Astrocyte of the cerebellum (primary cell): ENCODE measurements at regions not wholly inside any gene's neighbourhood (a gene's known extent, or its start where the extent isn't known, plus 50 kb on each side); places are given as distances from the start of the nearest gene placed in this dataset.

Experiments
- DNase-seq: peaks from one replicate; pipeline ENCODE4 v3.0.0-alpha.2; 2011; ENCODE audit warnings: low read depth
- H3K4me3 ChIP-seq: 2 replicates; pipeline ENCODE4 v1.5.1; 2011; ENCODE audit warnings: mild to moderate bottlenecking, low read depth, low read length, moderate library complexity
- in situ Hi-C: cut with HindIII; loops from 2 replicates; pipeline ENCODE4 v1.10.0; 2017; ENCODE audit warnings: low sequenced_read_pairs
- TF ChIP-seq, protein P1 (sequence below): IDR thresholded peaks from 2 replicates; pipeline ENCODE4 v1.5.1; 2012; ENCODE audit warnings: low read length, low read depth, moderate library complexity, mild to moderate bottlenecking; ENCODE audit errors: missing control alignments

DNA sequence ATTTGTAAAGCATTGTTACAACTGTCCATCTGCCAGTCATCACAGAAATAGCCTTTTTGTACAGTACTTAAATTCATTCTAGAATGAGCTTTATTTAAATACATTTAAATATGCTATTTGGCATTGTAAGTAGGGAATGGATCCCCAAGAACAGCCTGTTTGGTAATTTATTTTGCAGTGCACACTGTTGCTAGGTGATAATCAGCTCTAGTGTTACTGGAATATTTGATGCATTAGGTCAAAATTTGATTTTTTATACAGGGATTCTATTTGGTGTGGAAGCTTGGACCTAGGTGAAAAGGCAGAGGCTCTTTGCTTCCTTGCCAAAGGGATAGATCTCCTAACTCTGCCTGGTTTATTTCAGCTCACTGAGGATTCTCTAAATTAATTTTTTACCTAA is 593.7 kb downstream of the EPM2A start:
- TF ChIP-seq, protein P1, sequence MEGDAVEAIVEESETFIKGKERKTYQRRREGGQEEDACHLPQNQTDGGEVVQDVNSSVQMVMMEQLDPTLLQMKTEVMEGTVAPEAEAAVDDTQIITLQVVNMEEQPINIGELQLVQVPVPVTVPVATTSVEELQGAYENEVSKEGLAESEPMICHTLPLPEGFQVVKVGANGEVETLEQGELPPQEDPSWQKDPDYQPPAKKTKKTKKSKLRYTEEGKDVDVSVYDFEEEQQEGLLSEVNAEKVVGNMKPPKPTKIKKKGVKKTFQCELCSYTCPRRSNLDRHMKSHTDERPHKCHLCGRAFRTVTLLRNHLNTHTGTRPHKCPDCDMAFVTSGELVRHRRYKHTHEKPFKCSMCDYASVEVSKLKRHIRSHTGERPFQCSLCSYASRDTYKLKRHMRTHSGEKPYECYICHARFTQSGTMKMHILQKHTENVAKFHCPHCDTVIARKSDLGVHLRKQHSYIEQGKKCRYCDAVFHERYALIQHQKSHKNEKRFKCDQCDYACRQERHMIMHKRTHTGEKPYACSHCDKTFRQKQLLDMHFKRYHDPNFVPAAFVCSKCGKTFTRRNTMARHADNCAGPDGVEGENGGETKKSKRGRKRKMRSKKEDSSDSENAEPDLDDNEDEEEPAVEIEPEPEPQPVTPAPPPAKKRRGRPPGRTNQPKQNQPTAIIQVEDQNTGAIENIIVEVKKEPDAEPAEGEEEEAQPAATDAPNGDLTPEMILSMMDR, result no peak
- in situ Hi-C loops, result no loop called here
- H3K4me3 ChIP-seq, result no peak overlapping the region
- DNase-seq, result no peak

DNA sequence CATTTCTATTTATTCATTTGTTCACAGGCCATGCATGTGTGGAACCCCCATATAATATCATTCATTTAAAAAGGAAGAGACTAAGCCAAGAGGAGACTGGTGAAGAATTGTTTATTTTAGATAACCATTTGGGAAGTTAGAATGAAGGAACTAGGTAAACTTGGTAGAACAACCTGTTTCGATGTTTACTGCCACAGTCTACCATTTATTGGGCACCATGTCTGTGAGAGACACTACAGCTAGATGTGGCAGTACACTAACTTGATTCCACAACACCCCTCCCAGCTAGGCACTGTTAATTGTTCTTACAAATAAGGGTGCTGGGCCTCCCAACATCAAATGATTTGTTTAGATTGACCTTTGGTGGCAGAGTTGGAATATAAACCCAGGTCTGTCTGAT is 592.4 kb downstream of the EPM2A start:
- DNase-seq, result no peak
- in situ Hi-C loops, result no loop called here
- no peak overlapping the region for H3K4me3 ChIP-seq
- TF ChIP-seq, protein P1, result no peak

DNA sequence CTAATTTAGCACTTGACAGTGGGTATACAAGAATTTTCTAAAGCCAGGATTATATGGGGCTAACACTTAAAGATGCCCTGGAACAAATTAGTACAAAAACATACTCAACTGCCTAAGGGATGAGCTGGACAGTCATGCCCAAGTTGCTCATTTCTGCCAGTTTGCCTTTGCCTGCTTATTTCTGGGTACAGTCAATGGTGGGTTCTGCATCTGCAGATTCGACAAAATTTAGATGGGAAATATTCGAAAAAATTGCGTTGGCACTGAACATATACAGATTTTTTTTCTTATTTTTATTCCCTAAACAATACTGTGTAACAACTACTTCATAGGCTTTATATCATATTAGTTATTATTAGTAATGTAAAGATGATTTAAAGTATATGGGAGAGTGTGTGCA is 591.9 kb downstream of the EPM2A start:
- in situ Hi-C loops, result no loop called here
- TF ChIP-seq, protein P1, result no peak
- DNase-seq, result no peak
- H3K4me3 ChIP-seq, result no peak overlapping the region

DNA sequence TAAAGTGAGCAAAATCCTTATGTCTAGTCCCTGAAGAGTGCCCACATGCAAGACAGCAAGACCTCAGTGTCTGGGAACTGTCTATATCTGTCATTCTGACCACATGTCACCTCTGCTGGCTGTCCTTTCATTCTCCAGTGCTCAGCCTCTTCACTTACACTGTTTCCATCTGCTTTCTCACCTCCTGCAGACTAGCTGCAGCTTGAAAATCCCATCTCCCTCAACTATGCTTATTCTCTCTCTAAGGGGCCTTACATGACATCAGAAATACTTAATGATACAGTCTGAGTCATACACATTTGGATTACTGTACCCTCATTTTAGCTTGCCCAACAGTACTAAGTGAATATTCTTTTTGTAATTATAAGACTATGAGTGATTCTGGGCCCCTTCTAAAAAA is 587.8 kb downstream of the EPM2A start:
- in situ Hi-C loops, result loop anchor here (5.0 kb wide), 1 partner anchor 60 kb away; no protein-coding TSS in a partner anchor
- TF ChIP-seq, protein P1, result no peak
- peak; percentile 23 for DNase-seq
- H3K4me3 ChIP-seq, result no peak overlapping the region

DNA sequence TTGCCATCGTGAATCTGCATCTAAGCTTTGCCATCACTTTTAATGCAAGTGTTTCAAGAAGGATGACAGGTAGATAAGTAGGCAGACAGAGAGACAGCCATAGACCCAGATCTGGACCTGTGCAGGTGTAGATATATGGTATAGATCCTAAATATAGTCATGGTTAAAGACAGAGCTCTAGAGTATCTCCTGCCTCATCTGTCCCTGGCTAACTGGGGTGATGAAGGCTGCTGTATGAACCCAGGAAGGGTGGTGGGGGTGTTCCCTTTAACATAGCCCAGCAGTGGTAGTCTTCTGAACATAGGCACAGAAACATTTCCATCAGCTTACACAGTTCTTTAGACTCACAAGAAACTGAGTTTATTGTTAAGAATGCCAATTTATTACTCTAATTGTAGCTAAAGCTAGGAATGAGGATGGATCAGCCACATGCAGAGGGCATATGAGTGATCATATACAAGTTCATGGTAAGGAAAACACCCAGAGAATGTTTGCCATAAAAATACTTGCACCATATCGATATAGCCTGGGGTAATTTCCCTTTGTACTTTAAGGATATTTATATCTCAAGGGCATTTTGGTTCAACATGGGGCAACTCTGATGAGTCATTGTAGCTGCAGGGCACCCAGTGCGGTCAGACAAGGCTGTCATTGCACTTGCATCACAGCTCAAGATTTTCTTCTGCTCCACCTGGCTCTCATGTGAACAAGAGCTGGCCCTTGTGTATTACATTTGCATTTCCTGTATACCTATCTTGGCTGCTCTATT is 587.2 kb downstream of the EPM2A start:
- H3K4me3 ChIP-seq, result no peak overlapping the region
- DNase-seq, result peak; percentile 27
- TF ChIP-seq, protein P1, result no peak
- in situ Hi-C loops, result loop anchor here (5.0 kb wide), 1 partner anchor 59 kb away; no protein-coding TSS in a partner anchor

DNA sequence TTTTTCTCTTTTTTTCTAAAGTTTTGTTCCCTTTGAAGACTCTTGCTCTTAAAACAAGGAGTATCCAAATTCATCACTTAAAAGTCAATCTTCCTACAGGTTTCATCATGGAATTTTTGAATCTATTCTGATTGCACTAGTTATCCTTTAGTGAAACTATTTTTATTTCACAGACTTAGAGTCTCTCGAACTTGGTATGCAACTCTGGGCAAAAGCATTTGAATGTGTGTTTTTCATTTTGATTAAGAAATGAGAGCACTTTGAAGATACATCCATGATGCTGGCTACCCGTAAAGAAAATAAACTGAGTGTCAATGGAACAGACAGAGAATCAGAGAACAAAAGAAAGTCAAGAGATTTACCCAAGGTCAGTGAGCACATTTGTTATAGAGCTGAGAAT is 586.5 kb downstream of the EPM2A start:
- TF ChIP-seq, protein P1, result no peak
- in situ Hi-C loops, result loop anchor here (5.0 kb wide), 1 partner anchor 59 kb away; no protein-coding TSS in a partner anchor
- no peak for DNase-seq
- H3K4me3 ChIP-seq, result no peak overlapping the region
